CD1c-positive myeloid dendritic cell (primary cell): ENCODE measurements at regions not wholly inside any gene's neighbourhood (a gene's known extent, or its start where the extent isn't known, plus 50 kb on each side); places are given as distances from the start of the nearest gene placed in this dataset.
"Not testable (repeated sequence)": the region's sequence is repeated elsewhere in the genome, so short reads cannot be mapped to it uniquely, and the experiment has no call there.

ENCODE experiments used
- DNase-seq: peaks from one replicate; pipeline ENCODE4 v3.0.0-alpha.2; 2016; ENCODE audit errors: extremely low spot score

DNA sequence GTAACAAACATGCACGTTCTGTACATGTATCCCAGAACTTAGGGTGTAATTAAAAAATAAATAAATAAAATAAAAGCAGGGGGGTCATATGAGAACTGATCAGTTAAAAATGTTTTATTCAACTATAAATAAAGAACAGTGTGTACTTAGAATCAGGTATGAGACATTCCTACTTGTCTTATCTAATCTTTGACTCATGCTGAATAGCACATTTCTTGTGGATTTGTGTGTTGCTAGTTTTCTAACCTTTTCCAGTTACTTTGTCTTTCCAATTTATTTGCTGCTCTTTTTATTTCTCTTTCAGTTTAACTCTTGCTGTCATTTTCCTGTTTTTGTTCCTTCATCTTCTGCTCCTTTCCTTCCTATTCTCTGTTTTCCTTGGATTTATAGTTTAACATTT is 1917.1 kb upstream of the CDH6 start:
- no peak for DNase-seq

DNA sequence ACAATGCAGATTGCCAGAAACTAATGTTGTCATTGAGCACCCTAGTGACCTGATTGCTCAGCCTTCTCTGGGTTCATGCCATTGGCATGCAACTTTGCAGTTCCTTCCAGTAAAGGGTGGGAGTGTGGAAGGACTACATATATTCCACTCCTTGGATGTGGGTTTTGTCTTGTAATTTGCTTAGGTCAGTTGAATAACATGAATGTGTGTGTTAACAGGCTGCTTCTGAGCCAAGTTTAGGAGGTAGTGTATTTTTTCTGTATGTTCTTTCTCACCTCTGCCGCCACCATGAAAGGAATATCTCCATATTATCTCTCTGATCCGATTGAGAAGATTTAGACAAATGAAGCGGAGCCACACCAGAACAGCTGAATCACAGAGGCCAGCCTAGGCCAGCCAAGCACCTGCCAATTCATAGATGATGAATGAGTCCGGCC is 1929.6 kb upstream of the CDH6 start:
- no peak for DNase-seq

DNA sequence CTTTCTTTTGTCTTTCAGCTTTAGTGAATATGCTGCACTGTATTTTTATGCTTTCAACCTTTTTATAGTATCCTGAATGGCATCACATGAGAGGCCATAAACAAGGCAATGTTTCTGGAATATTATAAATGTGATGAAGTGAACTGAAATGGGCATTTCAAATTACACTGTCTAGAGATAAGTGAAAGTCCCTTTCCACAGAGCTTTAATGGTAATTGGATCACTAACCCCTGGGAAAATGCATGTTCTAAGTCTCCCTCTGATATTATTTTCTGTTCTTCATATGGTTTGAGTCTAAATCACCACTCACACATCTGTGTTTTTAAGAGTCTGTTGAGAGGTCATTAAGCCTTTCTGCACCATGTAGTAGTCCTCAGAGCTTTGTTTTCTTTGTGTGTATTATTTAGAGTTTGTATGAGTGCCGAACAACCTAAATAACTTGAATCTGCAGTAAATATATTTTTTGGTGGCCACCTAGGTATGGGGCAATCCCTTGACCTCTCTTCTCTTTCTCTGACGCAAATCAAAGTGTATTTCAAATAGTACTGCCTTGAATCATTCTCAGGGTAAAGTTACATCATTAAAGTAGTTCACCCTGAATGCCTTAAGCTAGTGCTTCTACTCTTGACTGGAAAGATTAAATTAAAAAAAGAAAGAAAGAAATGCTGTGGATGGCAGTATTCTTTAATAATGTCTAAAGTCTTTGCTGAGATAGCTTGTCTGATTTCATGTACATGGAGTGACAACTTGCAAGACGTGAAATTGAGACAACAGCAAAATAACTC is 1931.0 kb upstream of the CDH6 start:
- no peak for DNase-seq

DNA sequence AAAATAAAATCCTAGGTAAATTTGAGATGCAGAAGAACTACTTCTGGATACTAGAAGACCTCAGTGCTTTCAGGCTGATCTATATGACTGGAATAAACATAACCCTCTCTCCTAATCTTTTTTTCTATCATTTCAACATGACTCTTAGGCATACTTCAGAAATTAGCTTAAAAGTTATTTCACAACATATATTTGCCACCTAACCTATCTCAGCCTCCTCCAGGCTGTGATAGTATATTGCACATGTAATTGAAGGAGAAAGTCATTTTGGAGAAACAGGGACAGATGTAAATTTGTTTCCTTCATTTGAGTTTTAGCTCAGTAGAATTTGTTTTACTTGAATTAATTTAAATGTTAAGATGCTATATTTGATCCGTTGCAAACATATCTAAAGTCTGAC is 1932.3 kb upstream of the CDH6 start:
- no peak for DNase-seq

DNA sequence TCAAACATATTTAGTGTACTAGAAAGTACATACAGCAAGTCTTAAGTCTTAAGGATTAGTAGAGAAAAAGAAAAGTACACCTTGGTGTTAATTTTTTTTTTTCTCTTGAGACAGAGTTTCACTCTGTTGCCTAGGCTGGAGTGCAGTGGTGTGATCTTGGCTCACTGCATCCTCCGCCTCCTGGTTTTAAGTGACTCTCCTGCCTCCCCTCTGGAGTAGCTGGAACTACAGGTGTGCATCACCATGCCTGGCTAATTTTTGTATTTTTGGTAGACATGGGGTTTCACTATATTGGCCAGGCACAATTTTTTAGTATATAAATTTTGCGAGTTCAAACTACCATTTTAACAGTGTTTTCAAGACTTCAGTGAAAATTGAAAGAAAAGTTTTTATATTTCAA is 1941.1 kb upstream of the CDH6 start:
- no peak for DNase-seq

DNA sequence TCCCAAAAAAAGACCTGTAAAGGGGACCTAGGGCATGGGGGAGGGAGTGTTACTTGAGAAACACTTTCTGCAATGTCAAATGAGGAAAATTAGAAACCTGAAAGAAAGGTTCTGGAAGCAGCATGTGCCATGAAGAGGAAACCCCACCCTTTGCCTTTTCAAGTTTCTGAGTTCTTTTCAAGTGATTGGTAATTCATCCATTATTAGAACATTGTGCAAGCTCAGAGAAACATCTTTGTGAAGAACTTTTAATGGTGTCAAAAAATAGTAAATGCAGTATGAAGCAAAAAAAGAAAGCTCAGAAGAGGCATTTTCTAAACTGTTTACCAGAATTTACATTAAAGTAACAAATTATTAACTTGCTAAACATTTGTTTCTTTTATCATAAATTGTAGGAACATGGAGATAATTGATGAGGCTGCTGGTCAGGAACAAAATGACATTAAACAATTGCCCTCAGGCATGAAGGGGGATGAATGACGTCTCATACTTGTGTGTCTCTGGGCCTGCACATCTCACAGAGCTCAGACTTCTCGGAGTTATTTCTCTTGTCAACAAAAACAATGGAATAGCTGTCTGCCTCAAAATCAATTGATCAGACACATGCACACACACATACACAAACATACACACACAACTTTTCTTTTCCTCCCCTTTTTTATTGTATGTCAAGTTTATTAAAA is 1946.0 kb upstream of the CDH6 start:
- no peak for DNase-seq

DNA sequence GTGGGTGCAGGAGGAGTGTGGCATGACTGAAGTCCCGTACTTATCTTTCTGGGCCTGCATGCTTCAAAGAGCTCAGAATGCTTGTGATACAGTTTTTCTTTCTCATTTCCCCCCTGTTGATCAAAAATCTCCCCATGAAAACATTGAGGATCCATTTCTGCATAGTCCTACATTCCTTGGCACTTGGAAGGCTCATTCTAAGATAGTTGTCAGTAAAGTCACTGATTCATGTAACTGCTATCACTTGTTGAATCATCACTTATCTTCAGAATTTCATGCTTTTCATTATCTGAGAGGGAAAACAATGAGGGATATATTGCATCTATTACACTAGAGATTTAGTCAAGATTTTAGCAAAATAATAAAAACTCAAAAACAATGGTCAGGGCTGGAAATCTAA is 1953.1 kb upstream of the CDH6 start:
- no peak for DNase-seq

DNA sequence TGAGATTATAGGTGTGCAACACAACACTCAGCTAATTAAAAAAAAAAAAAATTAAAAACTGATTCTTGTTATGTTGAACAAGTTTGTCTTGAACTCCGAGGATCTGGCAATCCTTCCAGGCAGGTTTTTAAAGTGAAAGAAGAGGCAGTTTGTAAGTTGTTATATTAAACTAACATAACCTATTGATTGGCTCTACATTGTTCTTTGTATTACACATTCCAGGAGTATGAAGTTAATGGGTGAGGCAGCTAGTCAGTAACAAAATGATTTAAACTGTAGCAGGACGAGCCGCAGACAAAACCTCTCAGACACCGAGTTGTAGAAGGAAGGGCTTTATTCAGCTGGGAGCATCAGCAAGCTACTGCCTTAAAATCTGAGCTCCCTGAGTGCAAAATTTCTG is 1953.9 kb upstream of the CDH6 start:
- DNase-seq: no peak

DNA sequence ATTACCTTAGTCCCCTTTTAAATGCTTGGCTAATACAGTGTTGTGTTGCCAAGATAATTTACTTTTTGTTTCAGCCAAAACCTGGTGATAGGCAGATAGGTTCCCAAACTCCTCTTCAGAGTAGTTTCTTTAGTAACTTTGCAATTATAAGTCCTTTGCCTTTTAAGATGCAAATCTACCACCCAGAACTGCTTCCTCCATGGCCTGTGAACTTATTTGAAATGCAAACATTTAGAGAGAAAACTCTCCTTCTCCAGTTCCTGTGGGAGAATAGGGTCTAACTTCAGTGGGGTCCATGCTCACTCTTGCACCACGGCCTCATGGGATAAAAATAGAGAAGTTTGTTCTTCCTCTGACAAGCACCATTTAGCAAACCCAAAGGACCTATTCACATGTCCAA is 1955.4 kb upstream of the CDH6 start:
- DNase-seq: no peak

DNA sequence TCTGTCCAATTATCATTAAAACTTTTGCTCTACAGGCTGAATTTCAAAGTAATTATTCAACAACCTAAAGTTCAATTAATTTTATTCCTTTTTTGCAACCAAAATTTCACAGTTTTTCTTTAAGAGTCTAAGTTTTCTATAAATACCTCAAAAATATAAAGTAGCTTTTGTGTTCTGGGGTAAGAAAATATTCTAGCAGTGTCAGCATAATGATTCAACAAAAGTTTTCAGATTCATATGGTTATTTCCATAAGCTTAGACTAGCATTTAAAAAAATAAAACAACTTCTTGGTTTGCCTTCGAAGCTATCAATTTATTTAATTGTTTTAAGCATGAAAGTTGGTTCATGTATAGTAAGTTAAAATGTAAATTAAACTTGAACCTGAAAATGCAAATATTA is 1962.3 kb upstream of the CDH6 start:
- no peak for DNase-seq

DNA sequence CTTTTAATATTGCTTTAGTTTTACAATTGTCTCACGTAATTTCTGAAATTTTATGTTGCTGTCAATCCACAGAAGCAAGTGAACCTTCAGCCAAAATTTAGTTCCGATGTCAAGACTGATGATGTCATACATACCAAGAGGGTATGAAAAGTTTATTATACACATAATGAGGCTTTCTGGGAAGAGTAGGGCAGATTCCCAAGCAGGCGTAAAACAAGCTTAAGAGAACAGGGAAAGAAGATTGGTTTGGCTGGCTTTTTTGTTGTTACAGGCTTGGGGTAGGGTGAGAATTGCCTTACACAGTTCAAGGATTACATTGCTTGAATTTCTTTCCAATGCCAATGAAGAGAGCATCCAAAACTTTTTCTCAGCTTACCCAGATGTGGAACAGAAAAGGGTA is 1962.9 kb upstream of the CDH6 start:
- DNase-seq: no peak

DNA sequence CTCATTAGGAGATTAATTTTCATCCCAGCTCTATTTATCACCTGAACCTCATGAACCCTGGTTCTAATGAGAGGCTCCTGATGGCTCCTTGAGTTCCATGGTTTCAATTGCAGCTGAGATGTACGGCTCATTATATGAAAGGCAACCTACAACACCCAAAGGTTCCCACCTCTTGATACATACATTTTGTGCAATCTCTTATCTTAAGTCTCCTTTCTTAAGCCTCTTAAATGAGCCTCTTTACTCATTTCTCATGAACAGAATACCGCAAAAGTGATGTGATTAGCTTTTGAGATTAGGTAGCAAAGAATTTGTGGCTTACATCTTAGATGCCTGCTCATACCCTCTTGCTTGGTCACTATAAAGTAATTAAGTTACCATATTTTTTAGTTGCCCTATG is 1964.0 kb upstream of the CDH6 start:
- no peak for DNase-seq

DNA sequence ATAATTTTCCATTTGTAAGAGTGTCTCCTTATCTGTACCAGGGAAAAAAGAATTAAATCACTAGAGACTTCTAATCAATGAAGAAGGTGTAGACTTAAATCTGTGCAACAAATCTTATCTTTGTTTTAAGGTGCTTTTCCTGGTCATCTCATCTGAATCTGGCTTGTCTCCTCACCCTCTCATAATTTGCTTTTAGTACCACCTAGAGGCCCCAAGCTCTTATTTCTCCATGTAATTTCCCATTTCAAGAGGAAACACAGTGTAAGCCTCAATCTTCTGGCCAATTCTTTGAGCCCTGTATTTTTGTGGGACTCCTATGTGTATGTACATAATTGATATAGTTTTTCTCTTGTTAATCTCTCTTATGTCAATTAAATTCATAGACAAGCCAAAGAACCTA is 1975.3 kb upstream of the CDH6 start:
- no peak for DNase-seq

DNA sequence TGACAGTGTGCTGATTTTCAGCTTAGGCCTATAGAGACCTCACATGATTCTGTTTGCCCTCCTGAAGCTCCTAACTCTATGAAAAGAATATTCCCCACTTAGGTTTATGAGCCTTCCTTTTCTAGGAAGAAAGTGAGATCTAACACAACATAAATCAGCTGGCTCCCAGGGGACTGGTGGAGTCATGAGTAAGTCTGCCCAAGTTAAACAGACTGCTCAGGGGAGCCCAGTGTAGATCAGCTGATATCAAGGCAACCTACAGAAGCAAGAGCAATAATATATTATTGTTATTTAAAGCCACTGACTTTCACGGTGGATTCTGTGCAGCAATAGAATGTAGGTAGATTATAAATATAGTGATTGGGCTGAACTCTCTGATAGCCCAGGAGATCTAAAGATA is 1978.6 kb upstream of the CDH6 start:
- no peak for DNase-seq

DNA sequence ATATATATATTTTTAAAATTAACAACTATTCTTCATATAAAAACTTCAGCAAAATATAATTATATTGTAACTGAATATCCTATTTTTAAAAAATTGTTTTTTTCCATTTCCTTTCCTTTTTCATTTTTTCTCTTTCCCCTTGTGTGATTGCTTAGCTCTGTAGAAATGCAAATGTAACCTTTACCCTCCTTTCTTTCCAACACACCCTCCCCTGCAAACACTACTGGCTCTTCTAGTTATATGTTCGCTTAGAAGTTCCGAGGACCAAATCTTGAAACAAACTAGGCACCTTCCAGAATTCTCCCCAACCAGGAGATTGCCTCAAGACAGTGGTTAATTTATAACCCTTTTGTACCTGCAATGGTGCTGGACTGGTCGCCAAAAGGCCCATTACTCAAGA is 1980.0 kb upstream of the CDH6 start:
- no peak for DNase-seq

DNA sequence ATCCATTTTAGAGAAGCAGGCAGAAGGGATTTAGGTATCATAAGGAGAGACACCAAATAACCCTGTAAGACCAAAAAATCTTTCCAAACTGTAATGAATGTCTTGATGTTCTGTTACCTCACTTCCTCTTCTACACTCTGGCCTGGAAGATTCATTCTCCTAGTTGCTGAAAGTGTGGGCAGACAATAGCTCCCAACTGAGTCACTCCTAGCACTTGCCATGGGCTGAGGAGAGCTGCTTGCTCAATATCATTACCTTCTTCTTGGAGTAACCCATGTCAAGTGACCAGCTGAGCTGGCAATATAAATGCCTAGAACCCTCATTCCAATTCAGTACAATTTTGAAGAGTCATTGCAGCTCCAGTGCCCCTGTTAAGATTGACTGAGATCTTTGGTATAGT is 1985.5 kb upstream of the CDH6 start:
- DNase-seq: no peak

DNA sequence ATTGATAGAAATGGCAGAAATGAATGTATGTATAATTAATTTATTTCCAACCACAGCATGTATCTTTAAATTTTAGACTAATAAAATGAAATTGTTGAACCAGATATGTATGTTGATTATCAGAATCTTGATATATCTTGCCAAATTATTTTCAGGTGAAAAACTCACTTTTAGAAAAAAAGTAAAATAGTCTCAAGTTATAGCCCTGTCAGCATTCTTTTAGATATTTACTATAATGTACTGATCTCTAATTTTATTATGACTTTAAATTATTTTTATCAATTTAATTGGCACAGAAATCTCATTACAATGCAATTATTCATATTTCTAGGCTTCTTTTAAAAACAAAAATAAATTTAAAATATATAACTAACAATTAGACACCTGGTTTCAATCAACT is 1990.4 kb upstream of the CDH6 start:
- no peak for DNase-seq

DNA sequence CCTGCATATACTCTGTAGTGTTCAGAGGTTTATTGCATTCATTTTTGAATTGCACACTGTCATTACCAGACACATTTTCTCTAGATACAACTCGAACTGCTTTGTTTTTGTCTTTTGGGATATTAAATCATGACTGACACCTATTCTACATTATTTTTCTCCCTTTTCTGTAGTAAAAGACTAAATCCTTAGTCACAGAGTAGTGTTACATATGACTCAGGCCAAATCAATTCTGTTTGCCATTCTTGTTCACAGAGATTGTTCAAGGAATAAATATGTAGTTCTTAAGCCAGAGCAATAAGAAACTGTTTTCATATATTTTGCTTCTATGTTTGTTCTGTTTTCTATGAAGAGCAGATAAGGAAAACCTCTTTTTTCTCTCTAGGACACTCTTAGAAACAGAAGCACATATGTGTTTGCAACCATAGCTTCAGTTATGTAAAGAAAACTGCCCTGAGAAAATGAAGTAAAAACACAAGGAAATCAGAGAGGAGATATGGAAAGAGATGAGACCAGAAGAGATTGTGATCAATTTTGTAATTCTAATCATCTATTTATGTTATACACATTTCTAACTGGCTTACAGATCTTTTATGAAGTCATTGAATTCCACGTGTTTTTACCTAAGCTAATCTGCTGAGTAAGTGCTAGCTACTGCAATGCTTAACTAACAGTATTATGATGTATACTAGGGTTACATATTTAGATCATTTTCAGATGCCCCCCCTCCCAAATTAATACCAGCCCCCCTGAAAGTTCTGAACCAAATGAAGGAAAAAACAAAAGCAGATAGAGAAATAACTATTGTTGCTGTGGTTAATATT is 1995.6 kb upstream of the CDH6 start:
- DNase-seq: no peak

DNA sequence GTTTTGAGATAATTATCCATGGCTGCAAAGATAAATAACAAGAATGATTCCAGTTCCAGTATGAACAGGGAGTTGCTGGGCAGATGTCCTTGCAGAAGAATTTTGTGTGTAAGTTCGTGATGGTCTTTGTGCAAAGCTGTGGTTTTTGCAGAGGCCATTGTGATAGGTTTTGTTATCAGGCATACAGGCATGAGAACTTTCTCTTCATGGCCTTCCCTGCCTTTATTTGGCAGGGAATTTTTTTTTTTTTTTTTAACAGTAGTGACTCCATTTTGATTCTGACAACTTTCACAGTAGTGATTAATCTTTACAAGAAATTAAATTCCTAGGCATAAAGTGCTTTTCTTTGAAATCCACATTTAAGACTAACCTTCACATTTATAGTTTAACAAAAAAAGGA is 1999.5 kb upstream of the CDH6 start:
- DNase-seq: no peak

DNA sequence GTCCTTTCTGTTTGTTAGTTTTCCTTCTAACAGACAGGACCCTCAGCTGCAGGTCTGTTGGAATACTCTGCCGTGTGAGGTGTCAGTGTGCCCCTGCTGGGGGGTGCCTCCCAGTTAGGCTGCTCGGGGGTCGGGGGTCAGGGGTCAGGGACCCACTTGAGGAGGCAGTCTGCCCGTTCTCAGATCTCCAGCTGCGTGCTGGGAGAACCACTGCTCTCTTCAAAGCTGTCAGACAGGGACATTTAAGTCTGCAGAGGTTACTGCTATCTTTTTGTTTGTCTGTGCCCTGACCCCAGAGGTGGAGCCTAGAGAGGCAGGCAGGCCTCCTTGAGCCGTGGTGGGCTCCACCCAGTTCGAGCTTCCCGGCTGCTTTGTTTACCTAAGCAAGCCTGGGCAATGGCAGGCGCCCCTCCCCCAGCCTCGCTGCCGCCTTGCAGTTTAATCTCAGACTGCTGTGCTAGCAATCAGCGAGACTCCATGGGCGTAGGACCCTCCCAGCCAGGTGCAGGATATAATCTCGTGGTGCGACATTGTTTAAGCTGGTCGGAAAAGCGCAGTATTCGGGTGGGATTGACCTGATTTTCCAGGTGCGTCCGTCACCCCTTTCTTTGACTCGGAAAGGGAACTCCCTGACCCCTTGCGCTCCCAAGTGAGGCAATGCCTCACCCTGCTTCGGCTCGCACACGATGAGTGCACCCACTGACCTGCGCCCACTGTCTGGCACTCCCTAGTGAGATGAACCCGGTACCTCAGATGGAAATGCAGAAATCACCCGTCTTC is 2002.0 kb upstream of the CDH6 start:
- DNase-seq: not testable (repeated sequence)

DNA sequence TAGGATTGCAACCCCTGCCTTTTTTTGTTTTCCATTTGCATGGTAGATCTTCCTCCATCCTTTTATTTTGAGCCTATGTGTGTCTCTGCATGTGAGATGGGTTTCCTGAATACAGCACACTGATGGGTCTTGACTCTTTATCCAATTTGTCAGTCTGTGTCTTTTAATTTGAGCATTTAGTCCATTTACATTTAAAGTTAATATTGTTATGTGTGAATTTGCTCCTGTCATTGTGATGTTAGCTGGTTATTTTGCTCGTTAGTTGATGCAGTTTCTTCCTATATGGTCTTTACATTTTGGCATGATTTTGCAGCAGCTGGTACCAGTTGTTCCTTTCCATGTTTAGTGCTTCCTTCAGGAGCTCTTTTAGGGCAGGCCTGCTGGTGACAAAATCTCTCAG is 2003.1 kb upstream of the CDH6 start:
- DNase-seq: not testable (repeated sequence)

DNA sequence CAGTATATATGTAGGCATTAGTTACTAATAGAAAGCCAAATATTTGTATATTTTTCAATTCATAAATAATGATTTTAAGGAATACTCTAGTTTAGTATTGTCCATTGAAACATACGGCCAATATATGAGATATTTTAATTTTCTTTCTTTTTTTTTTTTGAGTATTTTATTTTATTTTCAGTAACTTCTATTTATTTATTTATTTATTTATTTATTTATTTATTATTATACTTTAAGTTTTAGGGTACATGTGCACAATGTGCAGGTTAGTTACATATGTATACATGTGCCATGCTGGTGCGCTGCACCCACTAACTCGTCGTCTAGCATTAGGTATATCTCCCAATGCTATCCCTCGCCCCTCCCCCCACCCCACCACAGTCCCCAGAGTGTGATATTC is 2007.1 kb upstream of the CDH6 start:
- DNase-seq: not testable (repeated sequence)
